ENCODE measurements at regions not wholly inside any gene's neighbourhood (a gene's known extent, or its start where the extent isn't known, plus 50 kb on each side); places are given as distances from the start of the nearest gene placed in this dataset.
A peak's percentile ranks its signal among the peaks of the same experiment; 100 is the strongest.

GRCh38 chr7:17651341-17651740, 289.0 kb downstream of the SNX13 start:
- DNase-seq (ENCODE audit: low spot score) = no peak

DNA sequence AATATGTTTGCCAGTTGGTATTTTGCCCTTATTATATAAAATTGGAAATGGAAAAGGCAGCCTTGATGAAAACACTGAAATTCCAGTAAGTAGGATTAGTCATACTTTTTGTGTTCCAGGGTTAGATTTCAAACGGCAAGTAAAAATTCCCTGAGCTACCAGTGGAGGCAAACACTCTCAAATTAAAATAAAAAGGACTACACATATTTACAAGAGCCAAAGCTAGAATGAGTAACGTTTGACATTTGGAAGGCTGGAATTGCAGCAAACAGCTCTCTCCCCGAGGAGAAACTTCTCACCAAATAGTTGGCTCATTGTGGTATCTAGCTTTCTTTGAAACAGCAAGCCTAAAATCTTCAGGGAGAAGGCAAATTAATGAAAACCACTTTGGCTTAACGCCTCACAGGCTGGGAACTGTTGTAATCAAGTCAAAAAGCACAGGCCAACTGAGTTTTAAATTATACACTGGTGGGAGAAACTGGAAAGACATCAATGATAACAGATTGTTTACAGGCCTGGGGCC, 288.4 kb downstream of the SNX13 start:
- no peak for DNase-seq (ENCODE audit: low spot score)

DNA sequence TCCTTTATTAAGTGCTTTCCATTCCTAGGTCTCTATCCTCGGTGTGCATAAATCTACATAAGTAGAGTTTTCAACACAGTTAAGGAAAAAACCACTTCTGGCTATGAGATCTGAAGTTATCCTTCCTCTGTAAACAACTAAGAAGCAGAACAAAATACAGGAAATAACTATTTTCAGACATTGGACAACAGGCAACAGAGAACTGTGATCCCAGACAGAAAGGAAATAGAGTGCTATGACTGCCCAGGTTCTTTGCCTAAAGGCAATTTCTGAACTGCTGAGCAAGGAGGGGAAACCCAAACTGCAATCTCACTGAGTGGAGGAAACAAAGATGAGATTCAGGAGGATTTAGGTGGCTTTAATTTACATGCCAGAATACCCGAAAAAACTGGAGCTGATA, 285.4 kb downstream of the SNX13 start:
- DNase-seq (ENCODE audit: low spot score) = no peak

DNA sequence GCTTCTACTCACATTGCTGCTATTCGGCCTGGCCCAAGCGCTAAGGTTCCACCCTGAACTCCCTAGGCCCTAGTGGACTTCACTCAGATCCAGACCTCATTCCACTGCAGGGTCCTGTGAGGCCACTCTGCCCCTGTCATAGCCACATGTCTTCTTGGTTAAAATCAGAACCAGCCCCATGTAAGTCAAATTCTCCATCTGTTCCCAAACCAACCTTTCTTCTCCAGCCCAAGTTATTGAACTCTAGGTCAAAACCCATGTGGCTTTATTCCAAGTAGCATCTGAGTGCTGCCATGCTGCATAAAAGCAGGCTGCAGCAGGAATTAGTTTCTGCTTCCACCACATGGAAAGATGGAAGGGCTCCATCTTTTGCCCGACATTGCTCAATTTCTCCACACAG, 281.2 kb downstream of the SNX13 start:
- no peak for DNase-seq (ENCODE audit: low spot score)

GRCh38 chr7:17660116-17660515, 280.2 kb downstream of the SNX13 start:
- no peak for DNase-seq (ENCODE audit: low spot score)

GRCh38 chr7:17661982-17662585, 278.2 kb downstream of the SNX13 start:
- no peak for DNase-seq (ENCODE audit: low spot score)

DNA sequence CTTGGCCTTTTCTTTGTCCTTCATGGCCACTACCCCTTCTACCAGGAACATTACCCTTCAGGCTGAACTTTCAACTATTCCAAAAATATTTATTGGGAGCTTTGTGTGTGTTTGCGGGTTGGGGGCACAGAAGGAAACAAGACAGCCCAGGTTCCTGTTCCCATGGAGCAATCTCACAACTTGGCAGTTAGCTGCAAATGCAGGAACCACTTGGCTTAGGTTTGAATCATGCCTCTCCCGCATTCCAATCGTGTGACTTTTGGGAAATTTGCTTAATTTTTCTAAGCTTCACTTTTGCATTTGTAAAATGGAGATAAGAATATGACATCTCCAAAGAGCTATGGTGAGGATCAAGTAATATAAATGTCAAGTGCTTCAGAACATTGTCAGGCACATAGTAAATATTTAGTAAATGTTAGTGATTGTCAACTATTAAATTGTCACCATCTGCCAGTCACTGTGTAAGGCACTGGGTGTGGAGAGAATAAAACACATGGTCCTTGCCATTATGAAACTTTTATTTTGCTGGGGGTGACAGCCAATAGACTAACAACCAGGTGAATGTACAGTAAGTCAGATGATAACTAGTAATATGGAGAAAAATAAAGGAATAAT, 277.1 kb downstream of the SNX13 start:
- DNase-seq (ENCODE audit: low spot score) = no peak

GRCh38 chr7:17665029-17665428, 275.3 kb downstream of the SNX13 start:
- DNase-seq (ENCODE audit: low spot score) = no peak

- DNase-seq (ENCODE audit: low spot score) = no peak
These were observed 272.2 kb downstream of the SNX13 start for GRCh38 chr7:17668122-17668521.

GRCh38 chr7:17669204-17669603, 271.1 kb downstream of the SNX13 start:
- no peak for DNase-seq (ENCODE audit: low spot score)

DNA sequence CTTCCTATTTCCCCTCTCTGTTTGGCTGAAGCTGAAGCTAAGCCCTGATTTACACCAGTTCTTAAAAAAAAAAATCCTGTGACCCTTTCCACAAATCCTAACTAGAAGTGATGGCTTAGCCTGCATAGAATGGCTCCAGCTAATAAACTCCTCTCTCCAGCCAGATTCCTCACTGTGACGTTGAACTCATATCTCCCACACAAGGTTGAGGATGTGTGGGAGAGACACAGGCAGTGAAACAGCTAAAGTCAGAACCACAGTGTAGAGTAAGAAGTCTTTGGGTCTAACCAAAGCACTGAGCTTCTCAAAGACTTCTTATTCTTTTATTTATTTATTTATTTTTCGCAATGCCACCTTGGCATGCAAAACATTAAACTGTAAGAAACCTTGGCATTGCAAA, 268.3 kb downstream of the SNX13 start:
- no peak for DNase-seq (ENCODE audit: low spot score)

- DNase-seq (ENCODE audit: low spot score) = no peak
These were observed 267.5 kb downstream of the SNX13 start for GRCh38 chr7:17672783-17673182.

GRCh38 chr7:17674166-17674942, 265.9 kb downstream of the SNX13 start:
- no peak for DNase-seq (ENCODE audit: low spot score)

DNA sequence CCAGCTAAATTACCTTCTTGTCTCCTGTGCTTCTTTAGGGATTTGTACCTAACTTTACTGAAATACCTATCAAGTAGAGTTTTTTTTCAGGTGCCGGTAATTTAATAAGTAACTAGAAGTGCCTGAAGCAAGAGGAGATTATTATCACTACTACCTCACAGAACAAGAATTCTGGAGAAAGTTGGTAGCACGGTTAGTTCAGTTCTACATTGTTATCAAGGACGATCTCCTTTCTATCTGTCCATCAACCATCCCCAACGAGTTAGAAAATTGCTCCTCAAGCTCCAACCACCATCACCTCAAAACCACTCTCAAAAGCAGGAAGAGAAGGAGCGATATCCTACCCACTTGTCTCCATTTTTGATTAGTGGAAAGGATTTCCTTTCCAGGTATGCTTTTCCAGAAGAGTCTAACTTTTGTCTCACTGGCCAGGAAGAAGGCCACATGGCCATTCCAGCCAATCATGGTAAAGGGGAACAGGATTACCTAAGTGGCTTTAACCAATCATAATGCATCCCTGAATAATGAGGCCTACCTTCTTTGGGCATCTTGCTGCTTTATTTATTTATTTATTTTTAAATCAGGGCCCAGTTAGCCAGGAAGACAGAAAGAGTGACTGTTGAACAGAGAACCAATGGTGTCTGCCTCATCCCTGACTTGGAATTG, 265.2 kb downstream of the SNX13 start:
- DNase-seq (ENCODE audit: low spot score) = no peak

- no peak for DNase-seq (ENCODE audit: low spot score)
These were observed 262.9 kb downstream of the SNX13 start for GRCh38 chr7:17677408-17677807.

GRCh38 chr7:17678896-17679295, 261.4 kb downstream of the SNX13 start:
- no peak for DNase-seq (ENCODE audit: low spot score)

- DNase-seq (ENCODE audit: low spot score) = no peak
These were observed 260.8 kb downstream of the SNX13 start for GRCh38 chr7:17679458-17679857.

- peak; percentile 51 for DNase-seq (ENCODE audit: low spot score)
These were observed 260.3 kb downstream of the SNX13 start for GRCh38 chr7:17680026-17680425.

DNA sequence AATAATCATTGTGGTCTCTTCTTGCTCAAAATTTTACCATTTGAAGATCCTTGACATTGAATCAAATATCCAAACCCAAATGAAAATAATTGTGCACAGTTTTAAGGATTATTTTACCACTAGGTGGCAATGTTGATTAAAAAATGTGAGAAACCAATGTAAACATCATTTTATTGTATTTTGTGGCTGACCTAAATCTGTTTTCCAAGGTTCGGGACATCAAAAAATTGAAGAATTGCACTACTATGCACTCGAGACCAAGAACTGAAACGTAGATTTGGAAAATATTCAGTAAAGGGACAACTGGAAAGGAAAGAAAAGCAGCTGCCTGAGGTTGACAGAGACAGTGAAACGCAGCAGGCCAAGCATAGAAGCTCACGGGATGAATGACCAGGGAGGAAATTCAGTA, 259.3 kb downstream of the SNX13 start:
- DNase-seq (ENCODE audit: low spot score) = peak; percentile 44

DNA sequence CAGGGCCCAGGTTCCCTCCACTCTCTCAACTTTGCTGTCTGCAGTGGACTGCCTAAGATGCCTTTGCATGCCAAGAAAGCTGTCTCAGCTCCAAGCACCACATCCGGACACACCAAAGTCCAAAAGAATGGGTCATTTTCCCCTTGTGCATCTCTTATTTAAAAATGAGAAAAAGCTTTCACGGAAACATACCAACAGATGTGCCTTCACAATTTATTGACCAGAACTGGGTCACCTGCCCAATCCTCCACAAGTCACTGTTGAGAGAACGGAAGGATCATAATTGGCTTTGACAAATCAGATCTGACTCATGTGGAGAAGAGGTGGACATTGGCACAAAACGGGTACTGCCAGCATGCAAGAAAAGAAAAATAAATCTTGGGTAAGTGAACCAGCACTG, 258.3 kb downstream of the SNX13 start:
- DNase-seq (ENCODE audit: low spot score) = no peak

- no peak for DNase-seq (ENCODE audit: low spot score)
These were observed 257.7 kb downstream of the SNX13 start for GRCh38 chr7:17682586-17682985.

DNA sequence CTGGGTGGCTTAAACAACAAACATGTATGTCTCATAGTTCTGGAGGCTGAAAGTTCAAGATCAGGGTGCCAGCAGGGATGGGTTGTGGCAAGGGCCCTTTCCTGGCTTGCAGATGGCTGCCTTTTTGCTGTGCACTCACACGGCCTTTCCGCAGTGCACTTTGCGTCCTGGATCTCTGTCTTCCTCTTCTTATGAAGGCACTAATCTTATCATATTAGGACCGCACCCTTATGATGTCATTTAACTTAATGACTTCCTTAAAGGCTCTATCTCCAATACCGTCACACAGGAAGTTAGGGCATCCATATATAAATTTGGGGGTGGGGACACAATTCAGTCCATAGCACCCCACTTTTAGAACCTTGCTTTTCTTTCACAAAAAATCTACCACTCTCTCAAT, 255.2 kb downstream of the SNX13 start:
- DNase-seq (ENCODE audit: low spot score) = no peak

- DNase-seq (ENCODE audit: low spot score) = no peak
These were observed 252.9 kb downstream of the SNX13 start for GRCh38 chr7:17687361-17687760.
